Upper lobe of right lung (tissue), 1 donor: ENCODE measurements at regions not wholly inside any gene's neighbourhood (a gene's known extent, or its start where the extent isn't known, plus 50 kb on each side); places are given as distances from the start of the nearest gene placed in this dataset.
A peak's percentile ranks its signal among the peaks of the same experiment; 100 is the strongest.

Source experiments
- ATAC-seq: fragments of 200-7000 bp; cut with Tn5 transposase; one replicate; pipeline ENCODE4 v1.9.1; 2020; ENCODE audit warnings: mild to moderate bottlenecking, moderate library complexity
- DNase-seq: peaks from one replicate; pipeline ENCODE4 v3.0.0-alpha.2; 2020
- H3K27ac ChIP-seq: fragments of 200-600 bp; one replicate; pipeline ENCODE4 v1.8.0; 2022
- H3K27me3 ChIP-seq: fragments of 200-600 bp; one replicate; pipeline ENCODE4 v1.8.0; 2022; ENCODE audit warnings: mild to moderate bottlenecking
- H3K36me3 ChIP-seq: fragments of 200-600 bp; one replicate; pipeline ENCODE4 v1.8.0; 2022
- H3K4me1 ChIP-seq: fragments of 200-600 bp; one replicate; pipeline ENCODE4 v1.8.0; 2022
- H3K4me3 ChIP-seq: fragments of 200-600 bp; one replicate; pipeline ENCODE4 v1.8.0; 2022; ENCODE audit warnings: mild to moderate bottlenecking
- H3K9me3 ChIP-seq: fragments of 200-600 bp; one replicate; pipeline ENCODE4 v1.8.0; 2022
- intact Hi-C: fragments of 100-400 bp; cut with DNase I; formaldehyde crosslinking; loops from one replicate; pipeline ENCODE4 v1.11.0; 2022
- TF ChIP-seq, protein P1 (sequence below): fragments of 200-600 bp; IDR thresholded peaks from one replicate; pipeline ENCODE4 v1.8.0; 2022; ENCODE audit warnings: antibody characterized with exemption
- donor health status: DM: no; HTN: yes; CAD: no; lungs with severe emphysema.

DNA sequence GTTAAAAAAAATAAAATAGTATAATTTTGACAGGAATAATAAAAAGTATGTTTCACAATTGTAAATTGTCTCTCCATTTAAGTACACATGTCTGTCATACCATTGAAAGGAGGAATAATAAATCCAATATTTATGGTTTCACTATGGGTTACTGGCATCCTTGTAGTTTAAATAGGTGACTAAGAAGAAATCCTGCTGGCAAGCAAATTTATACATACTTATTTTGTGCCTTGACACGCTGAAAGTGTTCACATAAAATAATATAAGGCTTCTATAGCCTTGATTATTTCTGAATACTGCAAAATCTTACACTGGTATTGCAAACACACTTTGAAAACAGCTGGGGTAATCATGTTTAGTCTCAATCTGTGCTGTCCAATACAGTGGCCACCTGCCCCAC lies 138.3 kb upstream of the ETAA1 start:
- intact Hi-C loops = no loop called here
- Histone ChIP-seq H3K27me3 (no peaks in the 10 kb centered on the region), H3K4me1 (no peaks in the 10 kb centered on the region), H3K4me3 (no peak overlapping the region), H3K27ac (no peak overlapping the region), H3K9me3 (no peaks in the 10 kb centered on the region), H3K36me3 (no peaks in the 10 kb centered on the region)
- TF ChIP-seq, protein P1, sequence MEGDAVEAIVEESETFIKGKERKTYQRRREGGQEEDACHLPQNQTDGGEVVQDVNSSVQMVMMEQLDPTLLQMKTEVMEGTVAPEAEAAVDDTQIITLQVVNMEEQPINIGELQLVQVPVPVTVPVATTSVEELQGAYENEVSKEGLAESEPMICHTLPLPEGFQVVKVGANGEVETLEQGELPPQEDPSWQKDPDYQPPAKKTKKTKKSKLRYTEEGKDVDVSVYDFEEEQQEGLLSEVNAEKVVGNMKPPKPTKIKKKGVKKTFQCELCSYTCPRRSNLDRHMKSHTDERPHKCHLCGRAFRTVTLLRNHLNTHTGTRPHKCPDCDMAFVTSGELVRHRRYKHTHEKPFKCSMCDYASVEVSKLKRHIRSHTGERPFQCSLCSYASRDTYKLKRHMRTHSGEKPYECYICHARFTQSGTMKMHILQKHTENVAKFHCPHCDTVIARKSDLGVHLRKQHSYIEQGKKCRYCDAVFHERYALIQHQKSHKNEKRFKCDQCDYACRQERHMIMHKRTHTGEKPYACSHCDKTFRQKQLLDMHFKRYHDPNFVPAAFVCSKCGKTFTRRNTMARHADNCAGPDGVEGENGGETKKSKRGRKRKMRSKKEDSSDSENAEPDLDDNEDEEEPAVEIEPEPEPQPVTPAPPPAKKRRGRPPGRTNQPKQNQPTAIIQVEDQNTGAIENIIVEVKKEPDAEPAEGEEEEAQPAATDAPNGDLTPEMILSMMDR = no peak
- no peak for ATAC-seq
- DNase-seq = no peak

DNA sequence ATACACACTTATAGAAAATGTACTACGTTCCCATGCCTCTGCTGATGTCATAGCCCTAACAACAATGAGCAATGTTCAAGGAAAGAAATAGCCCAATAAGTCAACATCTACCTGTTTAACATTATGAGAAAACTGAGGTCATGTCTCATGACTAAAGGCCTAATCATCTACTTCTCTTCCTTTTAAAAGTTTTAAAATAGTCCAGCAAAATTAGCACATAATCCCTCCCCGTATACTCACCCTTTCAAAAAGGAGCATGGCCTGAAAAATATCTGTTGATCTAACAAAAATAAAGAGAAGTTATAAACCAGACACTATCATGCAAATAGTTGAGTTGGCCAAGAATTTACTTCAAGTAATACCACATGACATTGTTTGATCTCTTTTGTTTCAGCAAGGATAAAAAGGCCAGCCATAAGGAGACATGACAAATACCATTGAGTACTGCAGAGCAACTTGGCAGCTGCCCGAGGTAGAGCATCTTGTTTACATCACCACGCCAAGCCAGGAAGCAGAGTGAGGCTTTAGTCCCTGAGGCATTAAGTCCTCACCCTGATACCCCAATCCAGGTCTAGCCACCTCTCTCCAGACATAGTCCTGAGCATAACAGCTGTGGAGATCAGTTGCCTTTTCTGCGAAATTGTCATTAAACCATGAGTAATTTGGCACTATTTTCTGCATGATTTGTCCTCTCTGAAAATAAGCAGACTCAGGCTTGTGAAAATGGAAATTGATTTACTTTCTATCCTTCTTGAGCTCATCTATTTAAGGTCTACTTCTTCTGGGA lies 137.4 kb upstream of the ETAA1 start:
- no peaks in the 10 kb centered on the region for H3K4me1 ChIP-seq
- peak; percentile 15 for ATAC-seq
- intact Hi-C loops = no loop called here
- no peaks in the 10 kb centered on the region for H3K36me3 ChIP-seq
- peak overlapping the region; percentile 32 for H3K27ac ChIP-seq
- TF ChIP-seq, protein P1 = no peak
- H3K27me3 ChIP-seq = no peaks in the 10 kb centered on the region
- DNase-seq = no peak
- H3K4me3 ChIP-seq = no peak overlapping the region
- H3K9me3 ChIP-seq = no peaks in the 10 kb centered on the region

DNA sequence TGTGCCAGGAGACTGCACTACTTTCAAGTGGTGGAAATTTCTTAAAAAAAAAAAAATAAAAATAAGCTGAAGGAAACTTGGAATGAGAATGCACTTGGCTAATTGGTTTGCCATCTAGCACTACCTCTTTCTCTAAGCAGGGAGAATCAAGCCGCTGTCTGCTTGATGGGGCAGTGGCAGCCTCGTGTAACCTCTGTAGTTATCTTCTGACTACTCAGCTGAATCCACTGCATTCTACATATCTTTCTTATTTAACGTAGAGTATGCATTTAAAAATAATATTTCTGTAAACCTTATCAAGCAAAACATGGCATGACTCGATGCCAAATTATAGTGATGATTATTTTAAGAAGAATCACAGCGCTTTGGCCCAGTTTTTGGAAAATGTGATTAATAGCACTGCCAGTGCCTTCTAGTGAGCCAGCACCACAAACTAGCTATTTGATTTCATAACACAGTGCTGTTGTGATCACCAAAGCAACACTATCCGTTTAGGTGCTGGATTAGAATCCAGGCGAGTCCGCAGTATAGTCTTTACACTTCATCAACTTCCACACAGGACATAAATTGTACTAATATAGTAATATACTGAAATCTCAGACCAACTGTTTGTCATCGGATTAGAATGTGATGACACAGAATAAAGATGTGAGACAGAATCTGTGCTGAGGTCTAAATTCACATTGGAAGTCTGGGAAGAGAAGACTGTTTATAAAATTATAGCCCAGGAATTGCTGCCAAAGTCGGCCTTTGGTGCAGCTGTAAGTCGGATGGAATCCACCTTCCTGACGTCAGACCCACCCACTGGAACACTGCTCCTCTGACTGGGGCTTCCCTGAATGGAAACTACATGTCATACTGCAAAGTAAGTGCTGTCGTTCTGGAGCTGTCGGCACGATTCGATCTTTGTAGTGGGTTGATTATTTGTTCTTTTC lies 136.5 kb upstream of the ETAA1 start:
- Histone ChIP-seq H3K4me3 (no peak overlapping the region), H3K4me1 (no peaks in the 10 kb centered on the region), H3K36me3 (no peaks in the 10 kb centered on the region), H3K9me3 (no peaks in the 10 kb centered on the region), H3K27me3 (no peaks in the 10 kb centered on the region), H3K27ac (peak overlapping the region; percentile 32)
- peak; percentile 64 for ATAC-seq
- intact Hi-C loops = no loop called here
- TF ChIP-seq, protein P1 = no peak
- no peak for DNase-seq

DNA sequence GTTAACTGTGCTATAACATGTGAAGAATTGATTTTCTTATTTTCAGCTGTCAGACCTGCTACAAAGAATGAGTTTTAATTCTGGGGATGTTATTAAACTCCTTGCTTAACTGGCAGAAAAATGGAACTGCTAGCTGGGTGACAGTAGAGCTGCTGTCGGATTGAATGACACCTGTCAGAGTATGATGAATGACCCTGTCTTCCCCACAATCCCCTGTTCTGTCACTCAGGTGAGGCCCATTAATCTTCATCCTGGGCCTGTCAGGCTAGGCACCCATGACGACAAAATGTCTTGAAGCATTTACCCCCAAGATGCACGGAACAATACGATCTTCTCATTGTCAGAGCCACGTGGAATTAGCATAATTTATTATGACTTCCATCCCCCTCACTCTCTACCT lies 129.9 kb upstream of the ETAA1 start:
- intact Hi-C loops = no loop called here
- Histone ChIP-seq H3K9me3 (no peaks in the 10 kb centered on the region), H3K27me3 (no peaks in the 10 kb centered on the region), H3K27ac (no peak overlapping the region), H3K4me1 (no peaks in the 10 kb centered on the region), H3K36me3 (no peaks in the 10 kb centered on the region), H3K4me3 (no peak overlapping the region)
- DNase-seq (no peak), ATAC-seq (no peak)
- TF ChIP-seq, protein P1 = no peak

DNA sequence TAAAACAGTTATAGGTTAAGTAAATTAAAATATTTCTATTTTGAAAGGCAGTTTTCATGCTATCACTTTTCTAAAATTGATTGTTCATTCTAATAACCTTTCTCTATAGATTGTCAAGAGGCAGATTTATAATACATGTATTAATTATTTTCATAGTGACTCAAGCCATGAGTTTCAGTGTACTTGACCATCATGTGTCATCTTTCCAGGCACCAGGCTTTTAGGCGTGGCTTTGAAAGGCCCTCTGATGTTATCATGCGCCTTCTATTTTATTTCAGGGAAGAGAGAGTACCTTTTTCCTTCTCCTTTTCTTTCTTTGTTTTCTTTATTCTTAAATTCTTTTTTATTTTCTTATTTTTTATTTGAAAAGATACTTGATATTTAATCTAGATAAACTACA lies 128.3 kb upstream of the ETAA1 start:
- Histone ChIP-seq H3K9me3 (no peaks in the 10 kb centered on the region), H3K36me3 (no peaks in the 10 kb centered on the region), H3K4me3 (no peak overlapping the region), H3K27me3 (no peaks in the 10 kb centered on the region), H3K4me1 (no peaks in the 10 kb centered on the region), H3K27ac (no peak overlapping the region)
- DNase-seq (no peak), ATAC-seq (no peak)
- TF ChIP-seq, protein P1 = no peak
- intact Hi-C loops = no loop called here
